Daoy (cell line): ENCODE measurements at regions not wholly inside any gene's neighbourhood (a gene's known extent, or its start where the extent isn't known, plus 50 kb on each side); places are given as distances from the start of the nearest gene placed in this dataset.

Source experiments
- DNase-seq: peaks from one replicate; pipeline ENCODE4 v3.0.0-alpha.2; 2015; ENCODE audit warnings: low read depth

GRCh38 chr10:56867236-56867635 is 506.2 kb upstream of the ZWINT start:
- no peak for DNase-seq

GRCh38 chr10:56856569-56856968 is 495.5 kb upstream of the ZWINT start:
- DNase-seq = no peak

- no peak for DNase-seq
Measured at GRCh38 chr10:56844978-56845529, 484.0 kb upstream of the ZWINT start.

GRCh38 chr10:56836659-56837058 is 475.6 kb upstream of the ZWINT start:
- no peak for DNase-seq

- DNase-seq = no peak
Measured at GRCh38 chr10:56831681-56832080, 470.6 kb upstream of the ZWINT start.

GRCh38 chr10:56823849-56824248 is 462.8 kb upstream of the ZWINT start:
- DNase-seq = no peak

GRCh38 chr10:56805022-56805421 is 444.0 kb upstream of the ZWINT start:
- no peak for DNase-seq

GRCh38 chr10:56785292-56785691 is 424.2 kb upstream of the ZWINT start:
- DNase-seq = no peak

- no peak for DNase-seq
Measured at GRCh38 chr10:56782503-56782902, 421.4 kb upstream of the ZWINT start.

- DNase-seq = no peak
Measured at GRCh38 chr10:56771343-56771742, 410.3 kb upstream of the ZWINT start.

GRCh38 chr10:56763090-56763489 is 402.0 kb upstream of the ZWINT start:
- no peak for DNase-seq

GRCh38 chr10:56745490-56745889 is 384.4 kb upstream of the ZWINT start:
- no peak for DNase-seq

- no peak for DNase-seq
Measured at GRCh38 chr10:56728349-56728748, 367.3 kb upstream of the ZWINT start.

- no peak for DNase-seq
Measured at GRCh38 chr10:56722912-56723311, 361.9 kb upstream of the ZWINT start.

GRCh38 chr10:56715262-56715661 is 354.2 kb upstream of the ZWINT start:
- DNase-seq = no peak

- DNase-seq = no peak
Measured at GRCh38 chr10:56698506-56698905, 337.4 kb upstream of the ZWINT start.

GRCh38 chr10:56679578-56679977 is 318.5 kb upstream of the ZWINT start:
- DNase-seq = no peak

- no peak for DNase-seq
Measured at GRCh38 chr10:56662765-56663447, 301.8 kb upstream of the ZWINT start.

- no peak for DNase-seq
Measured at GRCh38 chr10:56653289-56653688, 292.2 kb upstream of the ZWINT start.

- DNase-seq = no peak
Measured at GRCh38 chr10:56646329-56647111, 285.5 kb upstream of the ZWINT start.

- no peak for DNase-seq
Measured at GRCh38 chr10:56633876-56634452, 272.9 kb upstream of the ZWINT start.

GRCh38 chr10:56632537-56632936 is 271.5 kb upstream of the ZWINT start:
- no peak for DNase-seq

GRCh38 chr10:56624082-56624481 is 263.0 kb upstream of the ZWINT start:
- DNase-seq = no peak
